PC-9 (cell line): ENCODE measurements at regions not wholly inside any gene's neighbourhood (a gene's known extent, or its start where the extent isn't known, plus 50 kb on each side); places are given as distances from the start of the nearest gene placed in this dataset.

Experiments used
- BruUV-seq: library from RNA; stranded (reverse); fragments of 400-500 nt; replicated peaks from 2 replicates; lab custom pipeline; 2021; lab: Mats Ljungman, UMichigan
- CTCF ChIA-PET: fragments of 300-600 bp; sonication (Branson Sonifier 250); formaldehyde crosslinking; loops from one replicate; lab custom pipeline; 2022; ENCODE audit warnings: antibody characterized with exemption; lab: Charles Lee
- POLR2A ChIA-PET: fragments of 300-600 bp; sonication (Branson Sonifier 250); formaldehyde crosslinking; loops from one replicate; lab custom pipeline; 2022; ENCODE audit warnings: antibody characterized with exemption; ENCODE audit not compliant: unreplicated experiment; lab: Charles Lee
- DNase-seq, 2 experiments: peaks; one replicate each; pipeline versions ENCODE4 v3.0.0 to v3.0.0-alpha.2; 2015 to 2022; ENCODE audit warnings: mixed read lengths in 1 of 2
- H2AFZ ChIP-seq: fragments of 200-600 bp; sonication (generic); 2 replicates; pipeline ENCODE4 v1.8.1; 2017; ENCODE audit warnings: antibody characterized with exemption
- H3F3A ChIP-seq: fragments of 200-600 bp; sonication (generic); 2 replicates; pipeline ENCODE4 v1.8.1; 2017; ENCODE audit warnings: antibody characterized with exemption, mild to moderate bottlenecking, low read depth; ENCODE audit not compliant: insufficient read depth
- H3K27ac ChIP-seq: fragments of 200-600 bp; sonication (generic); 2 replicates; pipeline ENCODE4 v1.6.1; 2016; ENCODE audit warnings: mixed run types
- H3K27me3 ChIP-seq: fragments of 200-600 bp; sonication (generic); 2 replicates; pipeline ENCODE4 v1.6.1; 2016; ENCODE audit warnings: low read depth, mixed run types; ENCODE audit not compliant: insufficient read depth
- H3K36me3 ChIP-seq: fragments of 200-600 bp; sonication (generic); 2 replicates; pipeline ENCODE4 v1.6.1; 2016; ENCODE audit warnings: low read depth, mixed run types
- H3K4me1 ChIP-seq: fragments of 200-600 bp; sonication (generic); replicated peaks from 2 replicates; pipeline ENCODE4 v1.6.1; 2016; ENCODE audit warnings: mixed run types; ENCODE audit not compliant: insufficient read depth
- H3K4me2 ChIP-seq: fragments of 200-600 bp; sonication (generic); 2 replicates; pipeline ENCODE4 v1.6.1; 2017; ENCODE audit warnings: mixed run types
- H3K4me3 ChIP-seq: fragments of 200-600 bp; sonication (generic); 2 replicates; pipeline ENCODE4 v1.6.1; 2016; ENCODE audit warnings: mixed run types
- H3K79me2 ChIP-seq: fragments of 200-600 bp; sonication (generic); 2 replicates; pipeline ENCODE4 v1.6.1; 2017; ENCODE audit warnings: low read depth, mixed run types
- H3K9me2 ChIP-seq: fragments of 200-600 bp; sonication (generic); 2 replicates; pipeline ENCODE4 v1.8.1; 2017; ENCODE audit warnings: mild to moderate bottlenecking; ENCODE audit not compliant: insufficient read depth
- H3K9me3 ChIP-seq: fragments of 200-600 bp; sonication (generic); 2 replicates; pipeline ENCODE4 v1.8.1; 2016; ENCODE audit warnings: low read depth; ENCODE audit not compliant: insufficient read depth
- H4K20me1 ChIP-seq: fragments of 200-600 bp; sonication (generic); 2 replicates; pipeline ENCODE4 v1.8.1; 2017; ENCODE audit not compliant: insufficient read depth
- CTCF ChIP-seq: fragments of 200-600 bp; sonication (generic); conservative IDR thresholded peaks from 2 replicates; pipeline ENCODE4 v1.6.1; 2017; ENCODE audit warnings: mixed run types, antibody characterized with exemption, mild to moderate bottlenecking, moderate library complexity
- EZH2 ChIP-seq: fragments of 200-600 bp; sonication (generic); IDR thresholded peaks from 2 replicates; pipeline ENCODE4 v1.8.0; 2017; ENCODE audit warnings: antibody characterized with exemption, low read depth
- intact Hi-C: fragments of 100-400 bp; cut with micrococcal nuclease; formaldehyde crosslinking; loops from one replicate; pipeline ENCODE4 v1.10.0; 2022; ENCODE audit not compliant: unreplicated experiment

- ChIA-PET POLR2A (no interaction called here), CTCF (no interaction called here)
- DNase-seq: no peak
- no peaks in the 10 kb centered on the region for H3K9me2 ChIP-seq
- H3K4me3 ChIP-seq: no peak overlapping the region
- H3K27ac ChIP-seq: no peak overlapping the region
- no TSS peak for BruUV-seq
- H3F3A ChIP-seq: no peaks in the 10 kb centered on the region
- TF ChIP-seq CTCF (no peak), EZH2 (no peak)
- no peaks in the 10 kb centered on the region for H3K36me3 ChIP-seq
- no peak overlapping the region for H2AFZ ChIP-seq
- no peaks in the 10 kb centered on the region for H4K20me1 ChIP-seq
- H3K27me3 ChIP-seq: no peaks in the 10 kb centered on the region
- H3K4me2 ChIP-seq: no peak overlapping the region
- no peaks in the 10 kb centered on the region for H3K9me3 ChIP-seq
- intact Hi-C loops: no loop called here
- H3K4me1 ChIP-seq: no peaks in the 10 kb centered on the region
- H3K79me2 ChIP-seq: no peaks in the 10 kb centered on the region
Observed at GRCh38 chr18:71707985-71708500, 836.1 kb downstream of the CBLN2 start.

GRCh38 chr18:71707400-71707799 lies 836.7 kb downstream of the CBLN2 start:
- no peaks in the 10 kb centered on the region for H3K9me3 ChIP-seq
- no peak overlapping the region for H2AFZ ChIP-seq
- H3K9me2 ChIP-seq: no peaks in the 10 kb centered on the region
- H3K4me3 ChIP-seq: no peak overlapping the region
- TF ChIP-seq CTCF: no peak
- no peak for TF ChIP-seq EZH2
- no peaks in the 10 kb centered on the region for H3K4me1 ChIP-seq
- no peak overlapping the region for H3K27ac ChIP-seq
- H3K36me3 ChIP-seq: no peaks in the 10 kb centered on the region
- DNase-seq: no peak
- H3K4me2 ChIP-seq: no peak overlapping the region
- CTCF ChIA-PET: no interaction called here
- no peaks in the 10 kb centered on the region for H3K79me2 ChIP-seq
- H4K20me1 ChIP-seq: no peaks in the 10 kb centered on the region
- no peaks in the 10 kb centered on the region for H3F3A ChIP-seq
- POLR2A ChIA-PET: no interaction called here
- H3K27me3 ChIP-seq: no peaks in the 10 kb centered on the region
- intact Hi-C loops: no loop called here
- BruUV-seq: no TSS peak

- Histone ChIP-seq H2AFZ (no peak overlapping the region), H3K9me2 (no peaks in the 10 kb centered on the region), H3K36me3 (no peaks in the 10 kb centered on the region), H3K9me3 (no peaks in the 10 kb centered on the region), H3F3A (no peaks in the 10 kb centered on the region), H3K4me2 (no peak overlapping the region), H3K27me3 (no peaks in the 10 kb centered on the region), H4K20me1 (no peaks in the 10 kb centered on the region), H3K4me1 (no peaks in the 10 kb centered on the region), H3K27ac (no peak overlapping the region), H3K4me3 (no peak overlapping the region), H3K79me2 (no peaks in the 10 kb centered on the region)
- TF ChIP-seq EZH2 (no peak), CTCF (no peak)
- no TSS peak for BruUV-seq
- intact Hi-C loops: no loop called here
- ChIA-PET POLR2A (no interaction called here), CTCF (no interaction called here)
- no peak for DNase-seq
Observed at GRCh38 chr18:71689416-71690160, 854.6 kb downstream of the CBLN2 start.
